ENCODE measurements at regions not wholly inside any gene's neighbourhood (a gene's known extent, or its start where the extent isn't known, plus 50 kb on each side); places are given as distances from the start of the nearest gene placed in this dataset.

- intact Hi-C loops (cut with micrococcal nuclease): no loop called here
- H3K4me1 Mint-ChIP-seq (ENCODE audit: insufficient read depth, unreplicated experiment): no peaks in the 10 kb centered on the region
- H3K36me3 Mint-ChIP-seq (ENCODE audit: insufficient read depth, unreplicated experiment): no peaks in the 10 kb centered on the region
- TF ChIP-seq CTCF (IDR thresholded peaks at IDR 0.05; ENCODE audit: unreplicated experiment): no peak
- H3K4me3 Mint-ChIP-seq (ENCODE audit: unreplicated experiment): no peak overlapping the region
- ChIA-PET POLR2A (no interaction called here), CTCF (no interaction called here)
- no peak overlapping the region for H3K27ac Mint-ChIP-seq (ENCODE audit: low read depth, unreplicated experiment)
- H3K27me3 Mint-ChIP-seq (ENCODE audit: insufficient read depth, unreplicated experiment): no peaks in the 10 kb centered on the region
- no peaks in the 10 kb centered on the region for H3K9me3 Mint-ChIP-seq (ENCODE audit: unreplicated experiment)
- DNase-seq (ENCODE audit: unreplicated experiment): no peak
- no TSS peak for BruUV-seq (replicated peaks)
Measured at GRCh38 chr5:152622628-152623027, 217.5 kb upstream of the NMUR2 start.

GRCh38 chr5:152623951-152624350, 218.9 kb upstream of the NMUR2 start:
- Mint-ChIP-seq H3K27me3 (ENCODE audit: insufficient read depth, unreplicated experiment) (no peaks in the 10 kb centered on the region), H3K27ac (ENCODE audit: low read depth, unreplicated experiment) (no peak overlapping the region), H3K9me3 (ENCODE audit: unreplicated experiment) (no peaks in the 10 kb centered on the region), H3K36me3 (ENCODE audit: insufficient read depth, unreplicated experiment) (no peaks in the 10 kb centered on the region), H3K4me3 (ENCODE audit: unreplicated experiment) (no peak overlapping the region), H3K4me1 (ENCODE audit: insufficient read depth, unreplicated experiment) (no peaks in the 10 kb centered on the region)
- BruUV-seq (replicated peaks): no TSS peak
- intact Hi-C loops (cut with micrococcal nuclease): no loop called here
- ChIA-PET CTCF (no interaction called here), POLR2A (no interaction called here)
- TF ChIP-seq CTCF (IDR thresholded peaks at IDR 0.05; ENCODE audit: unreplicated experiment): no peak
- DNase-seq (ENCODE audit: unreplicated experiment): no peak

- BruUV-seq (replicated peaks): no TSS peak
- TF ChIP-seq CTCF (IDR thresholded peaks at IDR 0.05; ENCODE audit: unreplicated experiment): no peak
- Mint-ChIP-seq H3K4me1 (ENCODE audit: insufficient read depth, unreplicated experiment) (no peaks in the 10 kb centered on the region), H3K27me3 (ENCODE audit: insufficient read depth, unreplicated experiment) (no peaks in the 10 kb centered on the region), H3K36me3 (ENCODE audit: insufficient read depth, unreplicated experiment) (no peaks in the 10 kb centered on the region), H3K27ac (ENCODE audit: low read depth, unreplicated experiment) (no peak overlapping the region), H3K4me3 (ENCODE audit: unreplicated experiment) (no peak overlapping the region), H3K9me3 (ENCODE audit: unreplicated experiment) (no peaks in the 10 kb centered on the region)
- CTCF ChIA-PET: interaction anchor here (0.5 to 1.0 kb wide), 2 partner anchors 24 to 38 kb away, joined by 3 read pairs; no protein-coding TSS in a partner anchor
- DNase-seq (ENCODE audit: unreplicated experiment): no peak
- POLR2A ChIA-PET: no interaction called here
- intact Hi-C loops (cut with micrococcal nuclease): no loop called here
Measured at GRCh38 chr5:152625696-152626095, 220.6 kb upstream of the NMUR2 start.

- H3K27me3 Mint-ChIP-seq (ENCODE audit: insufficient read depth, unreplicated experiment): no peaks in the 10 kb centered on the region
- H3K9me3 Mint-ChIP-seq (ENCODE audit: unreplicated experiment): no peaks in the 10 kb centered on the region
- TF ChIP-seq CTCF (IDR thresholded peaks at IDR 0.05; ENCODE audit: unreplicated experiment): no peak
- no peak for DNase-seq (ENCODE audit: unreplicated experiment)
- BruUV-seq (replicated peaks): no TSS peak
- intact Hi-C loops (cut with micrococcal nuclease): no loop called here
- POLR2A ChIA-PET: no interaction called here
- no peak overlapping the region for H3K4me3 Mint-ChIP-seq (ENCODE audit: unreplicated experiment)
- no peak overlapping the region for H3K27ac Mint-ChIP-seq (ENCODE audit: low read depth, unreplicated experiment)
- peaks cover 6% of the 10 kb centered on the region for H3K4me1 Mint-ChIP-seq (ENCODE audit: insufficient read depth, unreplicated experiment)
- CTCF ChIA-PET: interaction anchor here (0.6 to 1.4 kb wide), 3 partner anchors 10 to 178 kb away, joined by 3 to 7 read pairs (median 3); no protein-coding TSS in a partner anchor
- no peaks in the 10 kb centered on the region for H3K36me3 Mint-ChIP-seq (ENCODE audit: insufficient read depth, unreplicated experiment)
Measured at GRCh38 chr5:152631221-152631620, 226.1 kb upstream of the NMUR2 start.
